ENCODE measurements at regions not wholly inside any gene's neighbourhood (a gene's known extent, or its start where the extent isn't known, plus 50 kb on each side); places are given as distances from the start of the nearest gene placed in this dataset.

- intact Hi-C loops (cut with DNase I), result no loop called here
- no peaks in the 10 kb centered on the region for H3K27me3 ChIP-seq
- H3K4me1 ChIP-seq, result no peaks in the 10 kb centered on the region
- no peak overlapping the region for H3K4me3 ChIP-seq
- DNase-seq (no peak), ATAC-seq (no peak)
- H3K27ac ChIP-seq, result no peak overlapping the region
- TF ChIP-seq CTCF (IDR thresholded peaks at IDR 0.05), result no peak
- no peaks in the 10 kb centered on the region for H3K36me3 ChIP-seq
- H3K9me3 ChIP-seq, result no peaks in the 10 kb centered on the region
Measured at GRCh38 chr1:79839882-79840281, 833.4 kb upstream of the ADGRL4 start.

GRCh38 chr1:79827446-79827845, 820.9 kb upstream of the ADGRL4 start:
- intact Hi-C loops (cut with DNase I), result no loop called here
- no peaks in the 10 kb centered on the region for H3K4me1 ChIP-seq
- no peak overlapping the region for H3K4me3 ChIP-seq
- H3K9me3 ChIP-seq, result no peaks in the 10 kb centered on the region
- H3K27ac ChIP-seq, result no peak overlapping the region
- H3K36me3 ChIP-seq, result no peaks in the 10 kb centered on the region
- ATAC-seq, result no peak
- no peaks in the 10 kb centered on the region for H3K27me3 ChIP-seq
- TF ChIP-seq CTCF (IDR thresholded peaks at IDR 0.05), result no peak
- DNase-seq, result no peak

- no peak overlapping the region for H3K4me3 ChIP-seq
- no peak for ATAC-seq
- no peaks in the 10 kb centered on the region for H3K27me3 ChIP-seq
- H3K27ac ChIP-seq, result no peak overlapping the region
- no peaks in the 10 kb centered on the region for H3K9me3 ChIP-seq
- TF ChIP-seq CTCF (IDR thresholded peaks at IDR 0.05), result no peak
- H3K4me1 ChIP-seq, result no peaks in the 10 kb centered on the region
- DNase-seq, result no peak
- H3K36me3 ChIP-seq, result no peaks in the 10 kb centered on the region
- intact Hi-C loops (cut with DNase I), result no loop called here
Measured at GRCh38 chr1:79825551-79825950, 819.0 kb upstream of the ADGRL4 start.

- Histone ChIP-seq H3K36me3 (no peaks in the 10 kb centered on the region), H3K4me1 (no peaks in the 10 kb centered on the region), H3K27me3 (no peaks in the 10 kb centered on the region), H3K9me3 (no peaks in the 10 kb centered on the region), H3K27ac (no peak overlapping the region), H3K4me3 (no peak overlapping the region)
- DNase-seq, result peak; percentile 23
- intact Hi-C loops (cut with DNase I), result no loop called here
- TF ChIP-seq CTCF (IDR thresholded peaks at IDR 0.05), result no peak
- ATAC-seq, result no peak
Measured at GRCh38 chr1:79822053-79822452, 815.5 kb upstream of the ADGRL4 start.

GRCh38 chr1:79819140-79819539, 812.6 kb upstream of the ADGRL4 start:
- intact Hi-C loops (cut with DNase I), result no loop called here
- H3K36me3 ChIP-seq, result no peaks in the 10 kb centered on the region
- H3K27ac ChIP-seq, result no peak overlapping the region
- DNase-seq, result no peak
- no peak for ATAC-seq
- no peaks in the 10 kb centered on the region for H3K27me3 ChIP-seq
- H3K4me3 ChIP-seq, result no peak overlapping the region
- no peak for TF ChIP-seq CTCF (IDR thresholded peaks at IDR 0.05)
- H3K4me1 ChIP-seq, result no peaks in the 10 kb centered on the region
- H3K9me3 ChIP-seq, result no peaks in the 10 kb centered on the region

- H3K27ac ChIP-seq, result no peak overlapping the region
Measured at GRCh38 chr1:79817031-79817560, 810.6 kb upstream of the ADGRL4 start.

More at GRCh38 chr1:79817031-79817560, 810.6 kb upstream of the ADGRL4 start:
- Histone ChIP-seq H3K36me3 (no peaks in the 10 kb centered on the region), H3K9me3 (no peaks in the 10 kb centered on the region), H3K4me3 (no peak overlapping the region), H3K27me3 (no peaks in the 10 kb centered on the region), H3K4me1 (no peaks in the 10 kb centered on the region)
- TF ChIP-seq CTCF (IDR thresholded peaks at IDR 0.05), result no peak
- DNase-seq (no peak), ATAC-seq (no peak)
- intact Hi-C loops (cut with DNase I), result no loop called here
